GM18907 (cell line): ENCODE measurements at regions not wholly inside any gene's neighbourhood (a gene's known extent, or its start where the extent isn't known, plus 50 kb on each side); places are given as distances from the start of the nearest gene placed in this dataset.
"Not testable (repeated sequence)": the region's sequence is repeated elsewhere in the genome, so short reads cannot be mapped to it uniquely, and the experiment has no call there.

ENCODE experiments used
- ATAC-seq: cut with Tn5 transposase; IDR thresholded peaks from one replicate; pipeline ENCODE4 v1.9.1; 2021; ENCODE audit warnings: mild to moderate bottlenecking, moderate library complexity; ENCODE audit not compliant: unreplicated experiment

GRCh38 chr2:11877764-11878163, 131.3 kb downstream of the LPIN1 start:
- ATAC-seq, result no peak

- not testable (repeated sequence) for ATAC-seq
Observed at GRCh38 chr2:11885253-11885652, 138.8 kb downstream of the LPIN1 start.

GRCh38 chr2:11886899-11887298, 140.5 kb downstream of the LPIN1 start:
- ATAC-seq, result not testable (repeated sequence)

GRCh38 chr2:11889101-11889850, 142.8 kb downstream of the LPIN1 start:
- ATAC-seq, result no peak

GRCh38 chr2:11889854-11890253, 143.4 kb downstream of the LPIN1 start:
- no peak for ATAC-seq

GRCh38 chr2:11891028-11891427, 144.6 kb downstream of the LPIN1 start:
- no peak for ATAC-seq

- no peak for ATAC-seq
Observed at GRCh38 chr2:11891671-11892440, 145.4 kb downstream of the LPIN1 start.

GRCh38 chr2:11896386-11896785, 150.0 kb downstream of the LPIN1 start:
- no peak for ATAC-seq

- ATAC-seq, result no peak
Observed at GRCh38 chr2:11898576-11898975, 152.1 kb downstream of the LPIN1 start.

GRCh38 chr2:11899264-11899818, 152.9 kb downstream of the LPIN1 start:
- ATAC-seq, result no peak

- ATAC-seq, result not testable (repeated sequence)
Observed at GRCh38 chr2:11900891-11901290, 154.5 kb downstream of the LPIN1 start.

GRCh38 chr2:11901351-11902069, 155.1 kb downstream of the LPIN1 start:
- ATAC-seq, result no peak

GRCh38 chr2:11903085-11903606, 156.7 kb downstream of the LPIN1 start:
- ATAC-seq, result no peak

GRCh38 chr2:11904029-11904428, 157.6 kb downstream of the LPIN1 start:
- ATAC-seq, result peak; percentile 72

GRCh38 chr2:11904941-11905340, 158.5 kb downstream of the LPIN1 start:
- no peak for ATAC-seq

GRCh38 chr2:11907190-11907589, 160.8 kb downstream of the LPIN1 start:
- no peak for ATAC-seq

GRCh38 chr2:11910971-11911370, 164.5 kb downstream of the LPIN1 start:
- no peak for ATAC-seq

GRCh38 chr2:11912980-11913379, 166.5 kb downstream of the LPIN1 start:
- no peak for ATAC-seq

GRCh38 chr2:11914455-11914854, 168.0 kb downstream of the LPIN1 start:
- ATAC-seq, result no peak

- no peak for ATAC-seq
Observed at GRCh38 chr2:11915650-11916049, 169.2 kb downstream of the LPIN1 start.

GRCh38 chr2:11919953-11920352, 173.5 kb downstream of the LPIN1 start:
- ATAC-seq, result no peak
